HG02642 (cell line): ENCODE measurements at regions not wholly inside any gene's neighbourhood (a gene's known extent, or its start where the extent isn't known, plus 50 kb on each side); places are given as distances from the start of the nearest gene placed in this dataset.
A peak's percentile ranks its signal among the peaks of the same experiment; 100 is the strongest.

Source experiments
- ATAC-seq: cut with Tn5 transposase; IDR thresholded peaks from one replicate; pipeline ENCODE4 v1.9.1; 2021; ENCODE audit warnings: mild to moderate bottlenecking; ENCODE audit not compliant: unreplicated experiment, poor library complexity

DNA sequence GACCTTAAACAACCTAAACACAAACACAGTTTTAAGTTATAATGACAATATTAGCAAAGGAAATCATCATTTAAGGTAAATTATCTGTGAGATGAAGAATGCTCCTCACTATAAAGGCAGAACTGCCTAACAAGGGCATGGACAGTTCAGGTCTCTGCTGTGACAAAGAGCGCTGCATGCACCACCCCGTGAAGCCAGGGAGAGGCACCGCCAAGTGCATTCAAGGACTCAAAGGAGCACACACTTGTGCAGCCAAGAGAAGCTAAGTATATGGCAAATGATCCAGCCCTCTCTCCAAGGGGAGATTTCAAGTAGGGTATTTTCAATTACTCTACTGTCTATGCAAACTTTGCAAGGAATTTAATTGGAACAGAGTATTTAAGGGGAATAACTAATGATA lies 126.0 kb downstream of the RAP2A start:
- ATAC-seq: no peak

DNA sequence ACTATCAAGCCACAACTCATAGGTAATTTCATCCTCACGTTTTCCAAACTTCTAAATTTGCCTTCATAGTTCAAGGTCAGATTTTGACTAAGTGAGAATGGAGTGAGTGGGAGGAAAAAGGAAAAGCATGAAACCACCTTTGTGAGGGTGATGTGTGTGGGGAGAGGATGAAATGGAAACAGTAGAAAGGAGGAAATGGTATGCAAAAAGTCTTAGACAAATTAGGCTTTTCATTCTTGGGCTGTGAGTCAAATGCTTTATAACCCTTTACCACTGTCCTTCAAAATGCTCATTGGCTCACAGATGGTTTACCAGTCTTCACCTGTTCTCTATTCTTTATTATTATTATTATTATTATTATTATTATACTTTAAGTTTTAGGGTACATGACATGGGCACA lies 127.2 kb downstream of the RAP2A start:
- no peak for ATAC-seq

GRCh38 chr13:97562962-97563361 lies 129.0 kb downstream of the RAP2A start:
- ATAC-seq: no peak

GRCh38 chr13:97564956-97565355 lies 131.0 kb downstream of the RAP2A start:
- ATAC-seq: no peak

GRCh38 chr13:97565906-97566305 lies 131.9 kb downstream of the RAP2A start:
- no peak for ATAC-seq

- ATAC-seq: no peak
Measured at GRCh38 chr13:97566907-97567306, 132.9 kb downstream of the RAP2A start.

GRCh38 chr13:97567510-97568243 lies 133.7 kb downstream of the RAP2A start:
- ATAC-seq: peak; percentile 96

- ATAC-seq: no peak
Measured at GRCh38 chr13:97568850-97569249, 134.9 kb downstream of the RAP2A start.

- ATAC-seq: no peak
Measured at GRCh38 chr13:97569841-97570240, 135.9 kb downstream of the RAP2A start.

- no peak for ATAC-seq
Measured at GRCh38 chr13:97570442-97570841, 136.5 kb downstream of the RAP2A start.

GRCh38 chr13:97573011-97573410 lies 139.0 kb downstream of the RAP2A start:
- ATAC-seq: no peak

DNA sequence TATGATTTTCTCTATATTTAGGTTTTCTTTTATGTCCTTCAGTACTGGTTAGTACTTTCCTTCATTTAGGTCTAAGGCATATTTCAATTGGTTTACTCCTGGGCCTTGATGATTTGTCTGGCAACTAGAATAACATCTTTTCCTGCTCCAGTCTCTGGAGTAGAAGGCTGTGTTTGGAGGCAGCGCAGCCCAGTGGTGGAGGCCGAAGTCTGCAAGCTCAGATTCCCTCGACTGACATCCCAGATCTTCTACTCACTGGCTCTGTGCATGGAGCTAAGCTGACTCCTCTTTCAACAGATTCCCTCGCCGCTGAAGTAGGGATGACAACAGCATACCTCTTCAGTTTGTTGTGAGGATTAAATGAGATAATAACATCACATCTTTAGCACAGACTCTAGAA lies 141.0 kb downstream of the RAP2A start:
- ATAC-seq: peak; percentile 72

GRCh38 chr13:97577026-97577425 lies 143.1 kb downstream of the RAP2A start:
- ATAC-seq: no peak

DNA sequence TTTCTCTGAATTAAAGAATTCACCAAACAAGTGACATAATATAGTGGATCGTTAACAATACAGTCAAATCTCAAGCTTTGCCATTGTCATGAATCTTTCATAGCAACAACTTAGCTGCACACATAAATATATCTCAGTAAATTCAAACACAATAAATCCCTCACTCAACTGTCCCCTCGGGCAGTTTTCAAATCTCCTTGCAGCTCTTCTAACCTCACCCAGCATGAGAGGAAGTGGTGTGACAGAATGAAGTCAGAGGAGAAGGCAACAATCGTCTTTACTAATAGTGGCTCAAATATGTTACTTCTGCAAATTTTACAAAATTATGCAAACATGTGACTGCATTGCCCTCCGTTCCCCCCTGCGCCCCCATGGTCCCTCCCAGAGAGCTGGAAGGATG lies 148.2 kb downstream of the RAP2A start:
- ATAC-seq: no peak

DNA sequence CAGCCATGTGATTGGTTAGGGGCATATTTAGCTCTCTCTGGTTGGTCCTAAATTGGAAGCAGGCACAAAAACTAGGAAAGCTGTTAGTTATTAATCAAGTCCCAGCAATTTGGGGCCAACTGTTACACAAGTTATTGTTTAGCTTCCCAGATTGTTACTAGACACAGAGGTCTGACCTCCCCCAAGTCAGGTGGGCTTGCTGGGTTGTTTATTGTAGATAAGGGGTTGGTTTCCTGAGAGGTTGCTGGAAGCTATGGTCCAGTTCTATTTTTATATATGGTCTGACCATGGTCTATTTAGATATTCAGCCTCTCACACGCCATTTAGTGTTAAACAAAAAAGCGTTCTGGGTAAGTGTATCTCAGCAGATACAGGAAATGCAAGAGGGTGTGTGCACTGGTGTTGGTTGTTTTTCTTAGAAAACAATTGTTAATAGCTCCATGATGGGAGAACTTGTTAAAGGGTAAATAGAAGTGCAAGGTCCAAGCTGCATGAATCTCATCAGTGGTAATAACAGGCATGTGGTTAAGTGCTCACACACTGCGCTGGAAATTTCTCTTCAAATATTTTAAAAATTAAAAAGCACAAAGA lies 150.0 kb downstream of the RAP2A start:
- no peak for ATAC-seq

DNA sequence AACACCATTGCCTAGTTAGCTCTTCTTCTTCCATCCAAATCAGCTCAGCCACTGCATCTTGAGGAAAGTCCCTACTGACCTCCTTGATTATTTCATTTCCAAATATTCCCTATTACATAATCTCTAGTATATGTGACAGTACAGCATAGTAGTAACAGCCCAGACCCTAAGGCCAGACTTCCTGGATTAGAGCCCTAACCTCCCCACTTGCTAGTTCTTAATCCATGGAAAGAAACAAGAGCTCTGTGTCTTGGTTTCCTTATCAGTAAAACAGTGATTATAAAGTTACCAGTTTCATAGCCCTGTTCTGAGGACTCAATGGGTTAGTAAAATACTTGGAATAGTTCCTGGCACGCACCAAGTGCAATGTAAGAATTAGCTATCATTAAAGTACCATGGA lies 153.0 kb downstream of the RAP2A start:
- no peak for ATAC-seq

GRCh38 chr13:97588993-97589392 lies 155.0 kb downstream of the RAP2A start:
- no peak for ATAC-seq

DNA sequence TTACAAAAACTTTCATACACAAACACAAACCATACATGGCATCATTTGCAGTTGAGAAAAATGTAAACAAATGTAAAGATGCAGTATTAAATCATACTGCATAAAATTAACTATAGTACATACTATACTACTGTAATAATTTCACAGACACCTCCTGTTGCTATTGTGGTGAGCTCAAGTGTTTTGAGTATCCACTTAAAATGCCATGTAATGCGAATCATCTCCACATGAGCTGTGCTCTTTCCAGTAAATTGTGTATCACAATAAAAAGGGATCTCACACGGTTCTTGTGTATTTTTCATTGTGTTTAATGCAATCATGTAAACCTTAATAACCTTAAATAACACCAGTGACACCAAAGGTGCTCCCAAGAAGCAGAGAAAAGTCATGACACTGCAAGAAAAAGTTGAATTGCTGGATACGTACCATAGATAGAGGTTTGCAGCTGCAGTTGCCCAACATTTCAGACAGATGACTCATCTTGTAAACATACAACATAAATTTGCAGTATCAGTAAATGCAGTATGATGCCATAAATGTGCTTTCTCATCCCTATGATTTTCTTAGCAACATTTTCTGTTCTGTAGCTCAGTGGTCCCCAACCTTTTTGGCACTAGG lies 166.6 kb downstream of the RAP2A start:
- no peak for ATAC-seq

DNA sequence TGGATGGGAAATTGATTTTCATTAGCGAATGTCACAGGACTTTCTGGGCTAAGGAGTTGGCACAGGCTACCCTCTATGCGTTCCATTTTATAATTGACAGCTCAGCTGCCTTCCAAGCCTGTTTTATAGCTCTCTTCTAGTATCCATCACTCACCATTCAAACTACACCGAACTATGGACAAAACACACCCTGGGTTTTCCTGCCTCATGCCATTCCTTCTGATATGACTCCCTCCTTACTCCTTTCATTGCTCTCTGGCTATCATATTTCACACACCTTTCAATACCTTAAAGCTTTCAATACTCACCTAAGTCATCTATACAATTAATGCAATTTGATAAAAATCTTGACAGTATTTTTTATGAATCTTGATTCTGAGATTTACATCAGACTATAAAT lies 181.3 kb downstream of the RAP2A start:
- ATAC-seq: no peak

GRCh38 chr13:97616385-97616784 lies 182.4 kb downstream of the RAP2A start:
- no peak for ATAC-seq

DNA sequence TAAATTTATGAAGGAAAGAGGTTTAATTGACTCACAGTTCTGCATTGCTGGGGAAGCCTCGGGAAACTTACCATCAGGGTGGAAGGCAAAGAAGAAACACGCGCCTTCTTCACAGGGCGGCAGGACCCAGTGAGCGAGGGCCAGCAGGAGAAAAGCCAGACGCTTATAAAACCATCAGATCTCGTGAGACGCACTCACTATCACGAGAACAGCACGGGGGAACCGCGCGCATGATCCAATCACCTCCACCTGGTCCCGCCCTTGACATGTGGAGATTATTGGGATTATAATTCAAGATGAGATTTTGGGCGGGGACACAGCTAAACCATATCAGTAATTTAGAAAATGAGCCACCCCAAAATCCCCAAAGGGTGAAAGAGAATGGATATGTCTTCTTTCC lies 187.1 kb downstream of the RAP2A start:
- no peak for ATAC-seq

DNA sequence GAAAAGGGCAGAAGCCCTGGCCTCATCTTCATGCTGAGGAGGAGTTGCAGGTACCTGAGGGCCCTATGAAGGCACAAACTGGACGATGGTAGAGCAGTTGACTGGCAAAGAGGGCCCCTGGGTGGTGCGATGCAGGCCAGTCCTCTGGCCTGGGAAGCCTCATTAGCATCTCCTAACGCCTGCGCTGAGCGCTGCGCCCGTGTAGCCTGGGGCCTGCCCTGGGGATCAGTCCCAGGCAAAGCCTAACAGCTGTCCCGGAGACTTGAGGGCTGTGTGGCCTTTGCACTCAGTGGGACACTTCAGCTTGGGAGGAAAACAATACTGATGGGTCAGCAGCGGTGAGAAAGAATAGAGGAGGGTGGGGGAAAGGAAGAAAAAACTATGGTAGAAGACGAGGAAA lies 187.7 kb downstream of the RAP2A start:
- ATAC-seq: no peak
